ENCODE measurements at regions not wholly inside any gene's neighbourhood (a gene's known extent, or its start where the extent isn't known, plus 50 kb on each side); places are given as distances from the start of the nearest gene placed in this dataset.

GRCh38 chr15:35197306-35197705 is 112.2 kb upstream of the NANOGP8 start (continued):
- no peak for TF ChIP-seq USF2 (IDR thresholded peaks at IDR 0.05)
- TF ChIP-seq FOXS1 (CRISPR knock-in tag; IDR thresholded peaks at IDR 0.05) = no peak
- TF ChIP-seq HES2 (IDR thresholded peaks at IDR 0.05) = no peak
- no peak for TF ChIP-seq ZFP36 (IDR thresholded peaks at IDR 0.05; ENCODE audit: borderline replicate concordance, partially characterized antibody)
- TF ChIP-seq FOSL2 (IDR thresholded peaks at IDR 0.05) = no peak
- no peak for TF ChIP-seq FOSL2 (CRISPR knock-in tag; IDR thresholded peaks at IDR 0.05)
- no peak for TF ChIP-seq TP53 (CRISPR knock-in tag; IDR thresholded peaks at IDR 0.05)
- TF ChIP-seq CHD2 (IDR thresholded peaks at IDR 0.05; ENCODE audit: low read length, partially characterized antibody) = no peak
- no peak for TF ChIP-seq HOXA7 (CRISPR knock-in tag; IDR thresholded peaks at IDR 0.05)

DNA sequence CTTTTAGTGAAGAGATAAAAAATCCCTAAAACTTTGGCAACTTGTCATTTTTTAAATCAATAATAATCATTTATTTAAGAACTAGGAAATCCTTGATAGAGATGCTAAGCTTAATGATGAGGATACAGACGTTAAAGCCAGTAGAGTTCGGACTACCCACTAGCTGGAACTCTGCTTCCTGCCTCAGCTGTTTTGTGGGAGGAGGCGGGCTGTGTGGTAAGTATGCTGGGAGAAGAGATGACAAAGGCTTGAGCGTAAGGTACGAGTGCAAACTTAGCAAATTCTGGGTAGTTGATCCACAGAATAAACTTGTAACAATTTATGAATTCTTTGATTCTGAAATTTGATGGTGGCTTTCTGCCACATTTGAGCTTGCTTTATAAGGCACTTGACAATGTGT is 111.2 kb upstream of the NANOGP8 start:
- TF ChIP-seq BHLHE40 (IDR thresholded peaks at IDR 0.05; ENCODE audit: low read depth, low read length) (no peak), ZC3H11A (IDR thresholded peaks at IDR 0.05) (no peak), JUN (IDR thresholded peaks at IDR 0.05) (no peak), SMC3 (IDR thresholded peaks at IDR 0.05) (no peak), BCL3 (IDR thresholded peaks at IDR 0.05) (no peak), FOSL2 (IDR thresholded peaks at IDR 0.05) (no peak), FOSL2 (CRISPR knock-in tag; IDR thresholded peaks at IDR 0.05) (no peak), TP53 (CRISPR knock-in tag; IDR thresholded peaks at IDR 0.05) (no peak)
- 46% methylated on average over 5 of the region's 5 CpGs for WGBS (ENCODE audit: missing lambda C conversion rate)
- ChIA-PET POLR2A (no interaction called here), CTCF (interaction anchor here (0.5 kb wide), 1 partner anchor 19 kb away, joined by 4 read pairs; no protein-coding TSS in a partner anchor)
- no peak for ATAC-seq
- Histone ChIP-seq H3K4me2 (no peak overlapping the region), H3K4me1 (no peaks in the 10 kb centered on the region), H3K4me3 (no peak overlapping the region), H3K9me3 (peaks cover 8% of the 10 kb centered on the region; the same call in 1 of the 3 replicates), H3K27ac (no peak overlapping the region)
- no peak for FAIRE-seq
- no peak for DNase-seq (ENCODE audit: low read depth in 1 of 2, low spot score in 1 of 2)

DNA sequence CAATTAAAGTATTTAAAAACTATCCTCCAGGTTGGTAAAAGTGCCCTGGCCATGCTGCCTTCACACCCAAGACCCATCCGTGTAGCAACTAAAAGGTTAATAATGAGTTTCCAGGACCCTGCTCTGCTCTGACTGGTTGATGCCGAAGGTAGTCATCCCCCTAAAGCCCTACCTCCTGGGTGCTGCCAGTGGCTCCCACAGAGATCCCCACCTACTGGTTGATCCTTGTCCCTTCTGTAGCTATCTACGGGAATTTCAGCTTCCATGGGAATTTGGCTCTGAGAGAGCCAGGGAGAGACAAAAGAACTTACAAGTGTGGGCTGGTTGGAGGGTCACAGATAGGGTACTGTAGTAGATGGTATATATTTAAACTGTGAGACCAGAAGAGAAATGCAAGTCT is 110.6 kb upstream of the NANOGP8 start:
- ChIA-PET POLR2A (no interaction called here), CTCF (no interaction called here)
- peaks cover 8% of the 10 kb centered on the region; the same call in 1 of the 3 replicates for H3K9me3 ChIP-seq
- H3K4me2 ChIP-seq = no peak overlapping the region
- ATAC-seq (peak in 1 of 2 experiments; percentile 42; a peak in 1 of 6 replicates), FAIRE-seq (no peak), DNase-seq (ENCODE audit: low read depth in 1 of 2, low spot score in 1 of 2) (no peak)
- no peak overlapping the region for H3K4me3 ChIP-seq
- TF ChIP-seq TP53 (CRISPR knock-in tag; IDR thresholded peaks at IDR 0.05) = no peak
- no peak for TF ChIP-seq REST (IDR thresholded peaks at IDR 0.05)
- no peak for TF ChIP-seq HDAC2 (IDR thresholded peaks at IDR 0.05)
- WGBS (ENCODE audit: missing lambda C conversion rate) = 45% methylated on average over 3 of the region's 3 CpGs
- no peaks in the 10 kb centered on the region for H3K4me1 ChIP-seq
- no peak overlapping the region for H3K27ac ChIP-seq

DNA sequence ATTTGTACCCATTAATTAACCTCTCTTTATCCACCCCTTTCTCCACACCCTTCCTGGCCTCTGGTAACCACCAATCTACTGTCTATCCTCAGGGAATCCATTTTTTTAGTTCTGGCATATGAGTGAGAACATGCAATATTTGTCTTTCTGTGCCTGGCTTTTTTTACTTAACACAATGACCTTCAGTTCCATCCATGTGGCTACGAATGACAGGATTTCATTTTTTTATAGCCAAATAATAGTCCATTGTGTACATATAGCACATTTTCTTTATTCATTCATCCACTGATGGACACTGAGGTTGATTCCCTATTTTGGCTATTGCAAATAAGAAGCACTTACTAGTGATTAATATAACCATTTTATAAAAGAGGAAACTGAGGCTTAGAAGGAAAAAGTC is 109.9 kb upstream of the NANOGP8 start:
- H3K27ac ChIP-seq = no peak overlapping the region
- WGBS (ENCODE audit: missing lambda C conversion rate) = 3% methylated on average over 1 of the region's 1 CpG
- TF ChIP-seq FOSL2 (IDR thresholded peaks at IDR 0.05) (no peak), FOSL2 (CRISPR knock-in tag; IDR thresholded peaks at IDR 0.05) (no peak), HOXA7 (CRISPR knock-in tag; IDR thresholded peaks at IDR 0.05) (no peak), HDAC2 (IDR thresholded peaks at IDR 0.05) (no peak), USF2 (IDR thresholded peaks at IDR 0.05) (no peak), POLR2A (IDR thresholded peaks at IDR 0.05; ENCODE audit: low read length) (no peak), JUN (IDR thresholded peaks at IDR 0.05) (no peak), HEYL (CRISPR knock-in tag; IDR thresholded peaks at IDR 0.05) (no peak), BHLHE40 (IDR thresholded peaks at IDR 0.05; ENCODE audit: low read depth, low read length) (no peak)
- ChIA-PET POLR2A (no interaction called here), CTCF (no interaction called here)
- peaks cover 8% of the 10 kb centered on the region; the same call in 1 of the 3 replicates for H3K9me3 ChIP-seq
- no peak overlapping the region for H3K4me2 ChIP-seq
- H3K4me3 ChIP-seq = no peak overlapping the region
- FAIRE-seq = no peak
- H3K4me1 ChIP-seq = no peaks in the 10 kb centered on the region
- DNase-seq (ENCODE audit: low read depth in 1 of 2, low spot score in 1 of 2) = no peak
- no peak for ATAC-seq
